ENCODE measurements at regions not wholly inside any gene's neighbourhood (a gene's known extent, or its start where the extent isn't known, plus 50 kb on each side); places are given as distances from the start of the nearest gene placed in this dataset.

GRCh38 chr1:101293461-101294051, 56.7 kb downstream of the S1PR1 start:
- TF ChIP-seq KAT7 (CRISPR knock-in tag; IDR thresholded peaks at IDR 0.05; ENCODE audit: borderline replicate concordance), result no peak
- TF ChIP-seq POLR2A (IDR thresholded peaks at IDR 0.05; ENCODE audit: insufficient read depth in 1 of 2, low read depth in 2 of 2, low read length in 2 of 2), result no peak
- TF ChIP-seq ESRRA (CRISPR knock-in tag; IDR thresholded peaks at IDR 0.05; ENCODE audit: low read depth), result no peak
- TF ChIP-seq MTA3 (CRISPR knock-in tag; IDR thresholded peaks at IDR 0.05), result no peak
- TF ChIP-seq TAF1 (CRISPR knock-in tag; IDR thresholded peaks at IDR 0.05), result no peak
- TF ChIP-seq, protein P1, sequence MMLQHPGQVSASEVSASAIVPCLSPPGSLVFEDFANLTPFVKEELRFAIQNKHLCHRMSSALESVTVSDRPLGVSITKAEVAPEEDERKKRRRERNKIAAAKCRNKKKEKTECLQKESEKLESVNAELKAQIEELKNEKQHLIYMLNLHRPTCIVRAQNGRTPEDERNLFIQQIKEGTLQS (CRISPR knock-in tag; IDR thresholded peaks at IDR 0.05), result no peak

Data from HepG2 (cell line).